RWPE2 (cell line): ENCODE measurements at regions not wholly inside any gene's neighbourhood (a gene's known extent, or its start where the extent isn't known, plus 50 kb on each side); places are given as distances from the start of the nearest gene placed in this dataset.

Experiments used
- ATAC-seq: fragments of 200-7000 bp; cut with Tn5 transposase; 3 replicates; pipeline ENCODE4 v1.9.1; 2021; ENCODE audit warnings: low read depth
- DNase-seq: peaks from one replicate; pipeline ENCODE4 v3.0.0-alpha.2; 2020; ENCODE audit warnings: low spot score
- H3K27ac ChIP-seq: fragments of 450-650 bp; 2 replicates; pipeline ENCODE4 v1.5.1; 2017; ENCODE audit warnings: mild to moderate bottlenecking; ENCODE audit not compliant: poor library complexity, severe bottlenecking
- H3K27me3 ChIP-seq: fragments of 250-450 bp; sonication (Bioruptor Pico); 2 replicates; pipeline ENCODE4 v1.5.1; 2021; ENCODE audit warnings: mild to moderate bottlenecking, moderate library complexity; ENCODE audit not compliant: insufficient read depth, poor library complexity, severe bottlenecking
- H3K36me3 ChIP-seq: fragments of 250-450 bp; sonication (Bioruptor Pico); 2 replicates; pipeline ENCODE4 v1.5.1; 2020; ENCODE audit warnings: low read depth, mild to moderate bottlenecking, moderate library complexity
- H3K4me1 ChIP-seq: fragments of 250-450 bp; sonication (Bioruptor Pico); 2 replicates; pipeline ENCODE4 v1.5.1; 2021; ENCODE audit warnings: mild to moderate bottlenecking, moderate library complexity; ENCODE audit not compliant: insufficient read depth, poor library complexity, severe bottlenecking
- H3K4me3 ChIP-seq: fragments of 250-450 bp; sonication (Bioruptor Pico); 2 replicates; pipeline ENCODE4 v1.5.1; 2021; ENCODE audit warnings: mild to moderate bottlenecking, moderate library complexity; ENCODE audit not compliant: severe bottlenecking
- H3K9me3 ChIP-seq: fragments of 250-450 bp; sonication (Bioruptor Pico); 2 replicates; pipeline ENCODE4 v1.5.1; 2021; ENCODE audit warnings: mild to moderate bottlenecking, moderate library complexity; ENCODE audit not compliant: severe bottlenecking
- CTCF ChIP-seq: fragments of 450-650 bp; IDR thresholded peaks from one replicate; pipeline ENCODE4 v1.5.1; 2017; ENCODE audit warnings: mild to moderate bottlenecking, moderate library complexity; ENCODE audit not compliant: poor library complexity, severe bottlenecking

DNA sequence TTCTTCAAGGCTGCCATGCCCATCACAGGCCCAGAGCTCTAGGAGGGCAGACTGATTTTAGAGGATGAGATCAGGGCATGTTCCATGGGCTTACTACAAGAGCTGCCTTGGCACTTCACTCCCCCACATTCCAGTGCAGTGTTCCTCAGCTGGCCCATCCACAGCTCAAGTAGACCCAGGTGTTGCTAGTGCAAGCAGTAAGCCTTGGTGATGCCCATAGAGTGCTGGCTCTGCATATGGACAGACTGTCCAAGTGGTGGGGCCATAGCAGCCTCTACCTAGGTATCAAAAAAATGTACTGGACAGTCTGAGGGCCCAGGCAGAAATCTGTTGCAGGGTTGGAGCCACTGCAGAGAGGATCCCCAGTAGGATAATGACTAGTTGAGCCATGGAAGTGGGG is 366.6 kb downstream of the FGF10 start:
- Histone ChIP-seq H3K36me3 (no peaks in the 10 kb centered on the region), H3K4me1 (no peaks in the 10 kb centered on the region), H3K27me3 (no peaks in the 10 kb centered on the region), H3K27ac (no peak overlapping the region), H3K9me3 (no peaks in the 10 kb centered on the region), H3K4me3 (no peak overlapping the region)
- TF ChIP-seq CTCF, result no peak
- DNase-seq, result no peak
- ATAC-seq, result no peak; the same call in 2 of the 3 replicates

DNA sequence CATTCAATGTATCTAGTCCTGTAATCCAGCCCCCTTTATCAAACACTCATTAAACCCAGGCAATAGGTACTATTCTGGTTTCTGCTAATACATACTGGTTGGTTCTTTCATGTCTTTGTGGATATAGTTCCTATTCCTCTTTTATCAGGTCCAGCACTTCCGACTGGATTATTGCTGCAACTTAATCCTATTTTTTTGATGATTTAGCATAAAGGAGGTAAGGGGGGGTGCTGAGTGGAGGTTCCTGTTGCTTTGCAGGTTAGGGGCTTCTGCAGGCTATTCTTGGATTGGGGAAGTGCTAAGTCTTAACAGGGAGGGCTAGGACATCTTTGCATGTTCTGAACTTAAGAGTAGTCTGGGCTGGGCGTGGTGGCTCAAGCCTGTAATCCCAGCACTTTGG is 377.7 kb downstream of the FGF10 start:
- Histone ChIP-seq H3K27me3 (peaks cover 3% of the 10 kb centered on the region), H3K4me1 (no peaks in the 10 kb centered on the region), H3K27ac (no peak overlapping the region), H3K36me3 (no peaks in the 10 kb centered on the region), H3K9me3 (no peaks in the 10 kb centered on the region), H3K4me3 (no peak overlapping the region)
- ATAC-seq (no peak), DNase-seq (no peak)
- no peak for TF ChIP-seq CTCF

- ATAC-seq (peak; percentile 49; the same call in 1 of the 3 replicates), DNase-seq (no peak)
- no peaks in the 10 kb centered on the region for H3K27me3 ChIP-seq
- no peaks in the 10 kb centered on the region for H3K9me3 ChIP-seq
- H3K36me3 ChIP-seq, result no peaks in the 10 kb centered on the region
- H3K4me1 ChIP-seq, result no peaks in the 10 kb centered on the region
- H3K4me3 ChIP-seq, result no peak overlapping the region
- TF ChIP-seq CTCF, result no peak
- H3K27ac ChIP-seq, result no peak overlapping the region
These were observed 386.8 kb downstream of the FGF10 start for GRCh38 chr5:44002381-44002901.

DNA sequence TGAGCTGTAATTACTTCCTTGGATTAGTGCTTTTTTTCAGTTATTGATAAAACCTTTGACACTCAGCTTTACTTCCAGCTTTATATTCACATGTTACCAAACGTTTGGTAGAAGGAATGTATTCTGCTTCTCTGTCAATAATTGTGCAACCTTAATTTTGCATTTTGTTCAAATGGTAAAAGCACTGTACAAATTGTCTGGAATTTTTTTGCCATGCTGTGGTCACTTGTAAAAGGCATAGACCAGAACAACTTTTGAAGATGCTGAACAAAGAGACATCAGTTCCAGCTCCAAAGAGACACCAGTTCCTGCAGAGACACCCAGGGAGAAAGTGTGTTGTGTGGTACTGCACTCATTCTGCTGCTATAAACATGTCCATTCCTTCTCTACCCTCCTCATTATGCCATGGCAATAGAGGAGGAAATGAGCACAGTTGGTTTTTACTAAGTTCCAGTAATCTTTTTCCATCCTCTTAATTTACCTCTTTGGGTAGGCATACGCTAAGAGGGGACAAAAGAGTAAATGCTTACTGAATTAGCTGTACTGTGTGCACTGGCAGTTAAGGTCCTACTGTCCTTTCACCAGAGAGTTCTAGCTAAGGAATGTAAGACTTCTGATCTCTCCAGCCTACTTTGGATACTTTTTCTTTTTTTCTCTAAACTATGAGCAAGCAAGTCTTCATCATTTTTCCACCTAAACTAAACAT is 387.4 kb downstream of the FGF10 start:
- no peak for DNase-seq
- H3K27me3 ChIP-seq, result no peaks in the 10 kb centered on the region
- H3K36me3 ChIP-seq, result no peaks in the 10 kb centered on the region
- no peak overlapping the region for H3K4me3 ChIP-seq
- no peak overlapping the region for H3K27ac ChIP-seq
- no peaks in the 10 kb centered on the region for H3K4me1 ChIP-seq
- H3K9me3 ChIP-seq, result no peaks in the 10 kb centered on the region
- TF ChIP-seq CTCF, result no peak
- ATAC-seq, result no peak

- Histone ChIP-seq H3K36me3 (no peaks in the 10 kb centered on the region), H3K27me3 (no peaks in the 10 kb centered on the region), H3K9me3 (no peaks in the 10 kb centered on the region), H3K4me1 (no peaks in the 10 kb centered on the region), H3K4me3 (no peak overlapping the region), H3K27ac (no peak overlapping the region)
- no peak for ATAC-seq
- no peak for DNase-seq
- TF ChIP-seq CTCF, result no peak
These were observed 388.0 kb downstream of the FGF10 start for GRCh38 chr5:44001236-44001635.
